HG03039 (cell line): ENCODE measurements at regions not wholly inside any gene's neighbourhood (a gene's known extent, or its start where the extent isn't known, plus 50 kb on each side); places are given as distances from the start of the nearest gene placed in this dataset.
"Not testable (repeated sequence)": the region's sequence is repeated elsewhere in the genome, so short reads cannot be mapped to it uniquely, and the experiment has no call there.

Experiments used
- ATAC-seq: cut with Tn5 transposase; IDR thresholded peaks from one replicate; pipeline ENCODE4 v1.9.1; 2021; ENCODE audit warnings: mild to moderate bottlenecking, moderate library complexity; ENCODE audit not compliant: unreplicated experiment

DNA sequence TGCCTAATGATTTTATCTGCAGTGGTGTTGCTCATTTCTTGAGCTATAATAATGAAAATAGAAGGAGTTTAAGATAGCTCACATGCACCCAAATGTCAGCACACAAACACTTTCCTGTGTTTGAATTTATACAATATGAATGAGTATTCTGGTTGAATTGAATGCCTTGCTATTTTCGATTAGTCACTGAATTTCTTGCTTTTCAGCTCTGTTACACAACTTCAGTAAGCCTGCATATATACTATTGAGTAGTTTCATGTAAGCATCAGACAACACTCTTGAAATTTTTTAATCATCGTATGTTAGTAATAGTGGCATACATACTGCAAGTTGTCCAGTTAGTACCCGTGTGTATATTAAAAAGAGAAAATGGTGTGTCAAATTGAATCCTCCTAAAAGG lies 281.5 kb upstream of the GRIA1 start:
- ATAC-seq, result no peak

DNA sequence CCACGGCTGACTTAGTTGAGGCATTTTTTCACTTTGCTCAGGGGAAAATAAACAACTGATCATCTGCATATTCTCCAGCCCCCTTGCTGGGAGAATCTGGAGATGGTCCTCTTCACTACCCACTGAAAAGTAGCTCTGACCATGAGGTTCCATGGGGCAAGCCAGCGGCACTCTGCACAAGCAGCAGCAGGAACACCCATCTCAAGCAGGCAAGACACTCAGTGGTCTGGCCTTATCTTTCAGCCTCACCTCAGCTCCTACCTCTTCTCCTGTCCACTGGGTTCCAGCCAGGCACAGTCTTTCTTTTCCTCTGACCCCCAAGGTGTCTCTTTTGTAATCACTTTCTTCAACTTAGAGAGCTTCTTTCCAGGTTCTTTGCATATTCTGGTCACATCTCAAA lies 280.8 kb upstream of the GRIA1 start:
- no peak for ATAC-seq

DNA sequence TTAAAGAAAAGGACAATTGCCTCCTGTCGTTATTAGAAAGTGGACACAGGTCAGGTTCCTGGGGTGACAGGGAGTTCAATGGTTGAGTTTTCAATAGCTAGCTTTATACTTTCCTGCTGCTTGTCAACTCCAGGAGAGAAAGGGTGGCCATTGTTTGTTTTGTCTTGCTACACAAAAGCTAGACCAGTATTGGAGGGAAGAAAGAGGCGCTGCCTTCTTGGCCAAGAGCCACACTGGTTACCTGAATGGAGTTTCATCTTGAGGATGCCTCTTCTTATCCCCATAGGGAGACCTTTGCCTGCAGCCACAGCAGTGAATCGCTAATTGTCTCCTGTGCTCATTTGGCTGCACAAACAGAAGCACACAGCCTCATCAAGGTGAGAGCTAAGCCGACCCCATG lies 279.4 kb upstream of the GRIA1 start:
- ATAC-seq, result no peak

DNA sequence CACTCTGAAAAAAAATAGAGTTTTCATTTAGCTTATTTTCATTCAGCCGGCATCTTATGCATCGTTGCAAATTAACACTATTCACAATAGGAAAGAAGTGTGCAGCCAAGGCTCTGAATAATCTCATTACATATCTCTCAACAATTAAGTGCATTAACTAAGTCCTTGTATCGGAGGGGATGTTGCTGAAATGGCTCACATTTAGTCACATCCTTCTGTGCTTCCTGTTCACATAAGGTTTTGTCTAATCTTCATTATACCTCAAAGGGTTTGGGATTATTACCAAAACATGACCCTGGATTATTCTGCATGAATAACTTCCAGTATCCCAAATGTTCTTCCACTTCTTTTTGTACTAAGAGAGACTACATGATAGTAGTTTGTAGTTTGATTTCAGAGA lies 278.0 kb upstream of the GRIA1 start:
- ATAC-seq, result no peak

DNA sequence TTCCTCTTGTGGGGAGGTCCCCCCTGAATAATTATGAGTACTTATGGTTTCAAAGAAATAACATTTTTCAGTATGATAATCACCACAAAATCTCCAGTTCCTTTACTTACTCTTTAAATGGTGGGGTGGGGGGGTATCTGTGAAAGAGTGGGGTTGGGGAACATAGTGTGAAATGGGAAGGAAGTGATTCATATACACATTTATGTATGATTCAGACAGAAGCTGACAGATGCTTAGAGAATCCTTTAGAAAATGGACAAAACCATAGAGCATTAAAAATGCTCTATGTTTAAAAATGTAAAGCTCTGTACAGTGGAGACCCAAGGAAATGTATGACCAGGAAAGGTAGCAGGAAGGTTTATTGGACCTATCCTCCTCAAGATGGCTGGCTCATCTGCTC lies 267.5 kb upstream of the GRIA1 start:
- no peak for ATAC-seq

DNA sequence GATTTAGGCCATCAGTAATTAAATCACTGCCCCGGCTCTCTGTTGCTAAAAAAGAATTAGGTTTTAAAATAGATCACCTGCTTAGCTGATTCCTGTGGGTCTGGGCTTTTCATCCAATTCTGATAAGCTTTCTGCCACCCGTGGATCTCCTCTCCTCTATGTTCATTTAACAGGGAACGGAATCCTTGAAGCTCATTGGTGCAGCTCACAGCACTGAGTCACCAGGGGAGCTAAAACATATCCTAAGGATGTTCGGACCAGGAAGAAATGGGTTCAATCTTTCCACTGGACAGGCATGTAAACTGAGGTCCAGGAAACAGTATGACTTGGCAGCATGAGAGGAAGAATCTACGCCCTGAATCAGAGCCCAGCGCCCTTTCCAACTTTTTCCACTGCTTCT lies 267.1 kb upstream of the GRIA1 start:
- no peak for ATAC-seq

DNA sequence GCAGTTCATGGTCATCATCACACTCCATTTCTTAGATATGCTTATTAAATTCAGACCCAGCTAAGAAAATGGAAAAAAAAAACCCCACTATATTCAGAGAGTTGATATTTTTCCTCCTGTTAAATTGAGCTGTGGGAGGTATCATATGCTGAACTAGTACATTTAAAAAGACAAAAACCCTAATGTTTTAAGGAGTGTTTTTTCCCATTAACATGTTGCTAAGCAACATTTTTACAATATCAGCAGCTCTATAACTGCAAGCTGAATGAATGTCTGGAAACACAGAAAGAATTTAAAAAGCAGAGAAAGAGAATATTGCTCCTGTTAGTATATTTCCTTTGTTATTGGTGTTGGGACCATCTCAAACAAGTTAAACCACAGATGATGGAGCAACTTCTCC lies 265.8 kb upstream of the GRIA1 start:
- no peak for ATAC-seq

DNA sequence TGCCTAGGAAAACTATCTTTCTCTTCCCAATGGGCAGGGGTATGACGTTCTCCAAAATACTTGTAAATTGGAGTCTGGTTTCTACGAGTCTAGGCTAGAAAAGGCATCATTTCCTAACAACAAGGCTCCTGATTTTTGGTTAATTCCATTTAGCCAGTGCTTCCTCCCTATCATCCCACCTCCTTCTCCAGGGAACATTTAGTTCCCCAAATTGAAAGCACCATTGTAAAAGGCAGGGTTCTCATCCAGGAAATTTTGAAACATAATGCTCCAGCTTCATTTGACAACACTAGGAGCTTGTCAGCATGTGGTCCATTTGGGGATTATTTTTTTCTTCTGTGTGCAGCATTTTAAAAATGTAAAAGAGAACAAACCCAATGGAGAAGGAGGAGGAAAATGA lies 256.5 kb upstream of the GRIA1 start:
- ATAC-seq, result no peak

DNA sequence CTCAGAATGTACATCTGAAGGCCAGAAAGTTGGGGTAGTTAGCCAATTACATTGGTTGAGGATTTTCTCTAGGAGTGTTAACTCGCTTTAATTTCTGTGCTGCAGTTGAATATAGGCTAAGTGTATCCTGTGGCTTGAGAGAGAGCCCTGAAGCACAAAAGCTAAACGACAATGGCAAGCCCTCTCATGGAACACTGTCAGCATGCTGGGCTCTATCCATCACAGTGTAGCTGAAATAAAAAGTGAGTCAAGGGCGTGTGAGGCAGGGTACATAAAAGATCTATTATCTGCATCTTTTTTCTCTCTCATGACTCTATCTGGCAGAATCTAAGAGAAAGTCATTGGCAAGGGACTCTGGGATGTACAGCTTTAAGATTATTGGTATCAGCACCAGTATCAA lies 254.2 kb upstream of the GRIA1 start:
- ATAC-seq, result no peak

DNA sequence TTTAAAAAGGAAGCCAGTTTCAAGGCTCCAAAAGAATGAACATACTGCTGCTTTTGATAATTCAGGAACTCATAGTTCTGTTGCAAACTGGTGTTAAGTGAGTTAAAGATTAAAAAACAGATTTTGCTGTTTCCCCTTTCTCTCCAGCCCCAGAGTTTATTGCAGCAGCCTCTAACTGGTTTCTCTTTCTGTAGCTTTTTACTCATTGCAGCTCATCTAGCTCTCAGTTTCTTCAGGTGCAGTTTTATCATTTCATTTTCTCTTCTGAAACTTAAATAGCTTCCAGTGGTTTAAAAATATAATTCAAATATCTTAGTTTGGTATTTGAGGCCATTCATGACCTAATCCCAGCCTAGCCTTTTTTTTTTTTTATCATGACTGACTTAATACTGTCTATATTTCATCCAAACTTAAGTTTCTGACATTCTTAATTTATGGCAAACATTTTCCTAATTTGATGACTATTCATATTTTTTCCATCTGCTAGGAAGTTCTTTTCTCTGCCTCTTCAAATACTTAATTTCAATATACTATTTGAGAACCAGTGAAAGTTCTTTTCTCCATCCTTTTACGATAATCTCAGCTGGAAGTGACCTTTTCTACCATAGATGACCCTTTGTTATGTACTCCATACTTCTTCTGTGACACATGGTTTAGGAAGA lies 252.7 kb upstream of the GRIA1 start:
- peak; percentile 71 for ATAC-seq

DNA sequence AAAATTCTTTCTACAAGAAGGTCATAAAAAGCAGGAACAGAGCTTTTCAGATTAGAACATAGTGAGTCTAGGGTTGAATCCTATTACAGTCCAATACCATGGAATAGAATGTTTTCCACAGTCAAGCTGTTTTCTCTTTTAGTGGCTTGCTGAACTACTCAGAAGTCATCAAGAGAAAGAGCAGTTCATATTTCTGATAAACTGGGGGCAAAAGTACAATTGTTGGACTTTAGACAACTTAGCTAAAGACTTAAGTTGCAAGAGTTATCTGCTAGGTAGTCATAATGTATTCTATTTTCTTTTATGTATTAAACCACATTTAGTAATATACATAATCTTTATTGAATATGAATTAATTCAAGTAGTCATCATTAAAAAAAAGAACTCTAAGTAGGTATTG lies 233.1 kb upstream of the GRIA1 start:
- no peak for ATAC-seq

DNA sequence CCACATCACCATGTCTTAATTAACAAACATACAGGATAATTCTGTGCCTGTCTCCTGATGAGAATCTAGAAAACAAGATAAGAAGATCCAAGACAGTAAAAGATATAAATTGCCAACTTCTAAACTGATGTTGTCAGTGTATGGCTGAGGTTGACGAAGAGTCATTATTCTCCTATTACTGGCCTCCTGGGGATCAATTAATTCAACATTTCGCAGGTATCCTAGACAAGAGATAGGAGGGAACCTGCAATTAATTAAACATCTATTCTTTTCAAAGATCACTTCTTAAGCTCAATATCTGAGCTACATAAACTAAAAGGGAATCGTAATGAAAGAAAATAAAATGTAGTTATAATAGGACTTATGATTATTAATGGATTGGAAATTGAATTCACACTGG lies 232.0 kb upstream of the GRIA1 start:
- no peak for ATAC-seq

DNA sequence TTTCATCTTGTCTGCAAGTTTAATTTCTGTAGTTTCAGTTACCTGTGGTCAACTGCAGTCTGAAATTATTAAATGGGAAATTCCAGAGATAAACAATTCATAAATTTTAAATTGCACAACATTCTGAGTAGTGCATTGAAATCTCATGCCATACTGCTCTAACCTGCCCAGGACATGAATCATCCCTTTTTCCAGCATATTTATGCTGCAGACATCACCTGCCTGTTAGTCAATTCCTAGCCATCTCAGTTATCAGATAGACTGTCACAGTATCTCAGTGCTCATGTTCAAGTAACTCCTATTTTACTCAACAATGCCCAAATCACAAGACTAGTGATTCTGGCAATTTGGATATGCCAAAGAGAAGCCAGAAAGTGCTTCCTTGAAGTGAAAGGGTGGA lies 223.0 kb upstream of the GRIA1 start:
- no peak for ATAC-seq

DNA sequence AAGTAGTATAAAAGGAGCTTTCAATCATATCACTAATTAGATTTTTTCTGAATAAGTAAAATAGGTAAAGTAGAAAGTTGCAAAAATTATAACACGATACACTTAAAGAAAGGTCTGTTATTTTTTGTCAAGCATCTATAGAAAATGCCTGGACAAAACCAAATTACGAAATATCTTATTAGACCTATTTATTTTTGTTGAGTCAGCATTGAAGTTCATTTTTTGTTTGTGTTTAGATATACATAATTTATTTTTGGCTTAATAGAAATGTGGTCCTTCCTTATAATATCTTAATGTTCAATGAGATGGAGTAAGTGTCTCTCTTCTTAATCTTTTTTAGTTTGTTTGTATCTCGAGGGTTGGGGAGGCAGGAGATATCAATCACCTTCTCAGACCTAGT lies 214.8 kb upstream of the GRIA1 start:
- no peak for ATAC-seq

DNA sequence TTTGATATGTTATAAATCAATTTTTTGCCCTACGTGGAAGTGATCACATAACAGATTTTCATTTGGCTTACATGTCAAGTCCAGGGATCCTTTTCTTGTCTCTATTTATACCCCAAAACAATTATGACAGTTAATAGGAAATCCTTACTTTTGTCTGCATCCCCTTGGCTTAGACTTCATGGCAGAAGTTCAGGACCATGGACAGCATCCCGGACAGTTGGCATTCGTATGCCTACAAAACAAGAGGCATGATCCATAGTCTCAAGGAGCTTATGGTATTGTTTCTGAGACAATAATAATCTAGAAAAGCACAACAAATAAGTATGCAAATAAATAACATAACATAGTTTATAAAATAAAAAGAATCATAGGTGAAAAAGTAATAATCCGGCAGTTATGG lies 214.3 kb upstream of the GRIA1 start:
- no peak for ATAC-seq

DNA sequence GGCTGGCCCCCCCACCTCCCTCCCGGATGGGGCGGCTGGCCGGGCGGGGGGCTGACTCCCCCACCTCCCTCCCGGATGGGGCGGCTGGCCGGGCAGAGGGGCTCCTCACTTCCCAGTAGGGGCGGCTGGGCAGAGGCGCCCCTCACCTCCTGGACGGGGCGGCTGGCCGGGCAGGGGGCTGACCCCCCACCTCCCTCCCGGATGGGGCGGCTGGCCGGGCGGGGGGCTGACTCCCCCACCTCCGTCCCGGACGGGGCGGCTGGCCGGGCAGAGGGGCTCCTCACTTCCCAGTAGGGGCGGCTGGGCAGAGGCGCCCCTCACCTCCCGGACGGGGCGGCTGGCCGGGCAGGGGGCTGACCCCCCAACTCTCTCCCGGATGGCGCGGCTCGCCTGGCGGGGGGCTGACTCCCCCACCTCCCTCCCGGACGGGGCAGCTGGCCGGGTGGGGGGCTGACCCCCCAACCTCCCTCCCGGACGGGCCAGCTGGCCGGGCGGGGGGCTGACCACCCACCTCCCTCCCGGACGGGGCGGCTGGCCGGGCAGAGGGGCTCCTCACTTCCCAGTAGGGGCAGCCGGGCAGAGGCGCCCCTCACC lies 194.1 kb upstream of the GRIA1 start:
- not testable (repeated sequence) for ATAC-seq

DNA sequence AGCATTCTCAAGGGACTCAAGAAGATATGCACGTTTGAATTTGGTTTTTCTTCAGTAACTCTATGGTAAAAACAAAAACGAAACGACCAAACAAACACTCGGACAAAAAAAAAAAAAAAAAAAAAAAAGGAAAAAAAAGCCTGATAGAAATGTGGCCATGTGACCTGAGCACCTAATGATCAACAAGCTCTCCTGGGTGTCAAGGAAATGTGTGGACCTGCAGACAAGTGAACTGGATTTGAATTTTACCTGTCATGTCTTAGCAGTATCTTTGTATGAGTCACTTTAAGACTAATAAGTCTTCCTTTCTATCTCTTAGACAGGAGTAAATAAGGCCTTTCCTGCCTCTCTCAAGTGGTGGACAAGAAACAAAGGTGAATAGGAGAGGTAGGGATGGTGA lies 190.6 kb upstream of the GRIA1 start:
- ATAC-seq, result no peak

DNA sequence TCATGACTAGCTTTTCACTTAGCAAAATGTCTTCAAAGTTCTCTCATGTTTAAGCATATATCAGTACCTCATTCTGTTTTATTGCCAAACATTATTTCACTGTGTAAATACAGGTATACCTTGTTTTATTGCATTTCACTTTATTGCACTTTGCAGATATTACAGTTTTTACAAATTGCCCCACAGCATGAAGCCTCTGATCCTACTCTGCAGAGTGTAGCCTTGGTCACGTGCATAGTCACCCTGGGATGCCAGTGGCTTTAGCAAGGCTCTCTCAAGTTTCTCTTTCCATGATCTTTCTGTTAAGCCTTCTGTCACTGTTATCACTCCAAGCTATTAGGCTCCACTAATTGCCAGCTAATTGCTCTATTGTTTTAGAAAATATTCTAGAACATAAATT lies 182.2 kb upstream of the GRIA1 start:
- ATAC-seq, result no peak

DNA sequence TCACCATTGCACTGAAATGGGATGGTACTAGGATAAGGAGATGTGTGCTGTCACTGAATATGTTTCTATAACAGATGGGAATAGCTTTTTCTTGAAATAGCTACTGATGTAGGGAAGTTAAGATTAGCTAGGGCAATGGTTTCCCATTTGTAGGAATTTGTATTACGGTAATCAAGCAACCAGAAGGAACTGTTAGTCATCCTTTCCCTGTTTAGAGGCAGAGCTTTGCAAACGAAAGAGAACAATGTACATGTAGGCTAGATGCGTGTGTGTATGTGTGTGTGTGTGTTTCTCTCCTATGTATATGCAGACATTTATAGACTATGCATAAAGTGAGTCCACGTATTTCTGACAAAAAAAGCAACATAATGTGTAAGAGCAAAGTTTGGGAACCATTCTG lies 171.9 kb upstream of the GRIA1 start:
- no peak for ATAC-seq

DNA sequence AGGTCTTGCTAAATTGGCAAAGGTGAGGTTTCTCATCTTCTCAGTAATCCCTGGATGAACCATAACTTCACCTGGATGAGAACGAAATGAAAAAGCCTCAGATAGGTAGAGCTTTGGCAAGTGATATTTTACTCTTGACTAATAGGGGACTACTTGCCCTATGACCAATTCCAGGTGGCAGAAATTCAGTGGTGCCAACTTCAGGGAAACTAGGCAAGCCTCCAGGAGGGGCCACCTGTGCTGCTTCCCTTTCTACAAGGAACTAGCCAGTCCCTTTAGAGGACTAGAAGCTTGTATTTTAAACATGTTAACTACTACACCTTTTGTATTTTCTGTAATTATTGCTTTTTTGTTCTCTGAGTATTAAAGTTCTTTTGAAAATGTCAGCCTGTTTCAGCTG lies 169.0 kb upstream of the GRIA1 start:
- ATAC-seq, result no peak

DNA sequence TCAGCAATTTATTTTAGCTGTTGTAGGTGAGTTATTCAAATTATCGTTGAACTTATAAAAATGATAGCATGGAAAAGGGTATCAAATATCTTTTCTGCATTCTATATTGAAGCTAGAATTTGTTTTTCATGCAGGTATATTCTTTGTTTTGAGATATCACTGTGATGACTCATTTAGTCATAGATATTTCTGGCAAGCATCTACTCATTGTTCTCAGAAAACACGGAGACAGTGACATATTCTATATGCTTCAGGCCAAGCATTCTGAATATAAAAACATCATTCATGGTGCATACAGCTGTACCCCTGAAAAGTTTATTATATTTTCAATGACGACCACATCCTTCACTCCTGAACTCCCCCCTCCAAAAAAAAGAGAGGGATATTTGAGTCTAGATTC lies 150.3 kb upstream of the GRIA1 start:
- no peak for ATAC-seq

DNA sequence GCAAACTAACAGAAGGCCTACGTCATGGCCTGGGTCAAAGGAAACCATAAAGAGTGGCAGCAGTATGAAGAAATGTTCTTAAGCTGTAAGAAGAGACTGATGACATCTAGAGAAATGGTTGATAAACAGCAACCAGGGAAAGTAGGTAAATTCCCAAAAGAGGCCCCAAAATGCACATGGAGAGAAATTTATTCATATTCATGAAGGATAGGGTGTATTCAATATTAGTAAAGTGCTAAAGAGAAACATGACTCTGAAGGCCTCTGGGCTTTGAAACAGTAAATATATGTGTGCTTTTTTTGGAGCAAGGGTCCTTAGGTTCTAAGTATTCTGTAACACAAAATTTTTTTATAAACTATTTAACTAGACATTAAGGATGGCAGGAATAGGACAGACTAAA lies 149.7 kb upstream of the GRIA1 start:
- ATAC-seq, result no peak

DNA sequence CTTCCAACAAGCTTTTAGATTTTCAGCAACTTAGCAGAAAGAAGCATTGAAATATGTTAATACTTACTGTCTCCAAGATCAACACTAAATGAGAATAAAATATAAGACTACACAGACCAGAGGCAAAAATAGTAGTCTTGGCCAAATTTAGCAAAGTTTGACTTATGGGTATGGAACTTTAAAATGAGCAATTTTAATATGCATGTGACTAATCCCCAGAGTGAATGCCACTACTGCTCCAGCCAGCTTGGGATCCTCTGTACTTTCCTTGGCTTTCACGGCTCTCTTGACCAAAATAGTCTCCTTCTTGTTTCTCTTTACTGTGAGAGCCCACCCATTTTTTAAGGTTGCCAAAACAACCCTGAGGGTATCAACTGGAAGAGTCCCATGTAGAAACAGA lies 148.0 kb upstream of the GRIA1 start:
- no peak for ATAC-seq
